Colonic mucosa (tissue), 4 donors: ENCODE measurements at regions not wholly inside any gene's neighbourhood (a gene's known extent, or its start where the extent isn't known, plus 50 kb on each side); places are given as distances from the start of the nearest gene placed in this dataset.

Source experiments
- DNase-seq: peaks from one replicate; pipeline ENCODE4 v3.0.0-alpha.2; 2020
- H3K27ac ChIP-seq: fragments of 200-600 bp; one replicate; pipeline ENCODE4 v1.8.0; 2021
- H3K27me3 ChIP-seq: fragments of 200-600 bp; one replicate; pipeline ENCODE4 v1.8.0; 2021
- H3K36me3 ChIP-seq: fragments of 200-600 bp; one replicate; pipeline ENCODE4 v1.8.0; 2021
- H3K4me1 ChIP-seq: fragments of 200-600 bp; one replicate; pipeline ENCODE4 v1.8.0; 2021; ENCODE audit warnings: mild to moderate bottlenecking
- H3K4me3 ChIP-seq: fragments of 200-600 bp; one replicate; pipeline ENCODE4 v1.8.0; 2021
- H3K9ac ChIP-seq, 2 donors: one replicate each; pipeline ENCODE4 v1.7.0; 2013; ENCODE audit warnings: control low read depth in 2 of 2, low read depth in 2 of 2, low read length in 2 of 2
- H3K9me3 ChIP-seq: fragments of 200-600 bp; one replicate; pipeline ENCODE4 v1.8.0; 2021
- intact Hi-C: fragments of 100-400 bp; cut with DNase I; formaldehyde crosslinking; loops from one replicate; pipeline ENCODE4 v1.14.1; 2022
- TF ChIP-seq, protein P1 (sequence below): fragments of 200-600 bp; IDR thresholded peaks from one replicate; pipeline ENCODE4 v1.8.0; 2022; ENCODE audit warnings: antibody characterized with exemption, mild to moderate bottlenecking
- donor health status: healthy.
- donor health status: DM: no; HTN: no; CAD: no.
- donor health status: DM: no; HTN: no; CAD: no.

- H3K27ac ChIP-seq: no peak overlapping the region
- no peak for DNase-seq
- no peak overlapping the region for H3K9ac ChIP-seq
- no peak overlapping the region for H3K4me3 ChIP-seq
- H3K9me3 ChIP-seq: no peaks in the 10 kb centered on the region
- H3K4me1 ChIP-seq: no peaks in the 10 kb centered on the region
- intact Hi-C loops: no loop called here
- no peaks in the 10 kb centered on the region for H3K27me3 ChIP-seq
- TF ChIP-seq, protein P1, sequence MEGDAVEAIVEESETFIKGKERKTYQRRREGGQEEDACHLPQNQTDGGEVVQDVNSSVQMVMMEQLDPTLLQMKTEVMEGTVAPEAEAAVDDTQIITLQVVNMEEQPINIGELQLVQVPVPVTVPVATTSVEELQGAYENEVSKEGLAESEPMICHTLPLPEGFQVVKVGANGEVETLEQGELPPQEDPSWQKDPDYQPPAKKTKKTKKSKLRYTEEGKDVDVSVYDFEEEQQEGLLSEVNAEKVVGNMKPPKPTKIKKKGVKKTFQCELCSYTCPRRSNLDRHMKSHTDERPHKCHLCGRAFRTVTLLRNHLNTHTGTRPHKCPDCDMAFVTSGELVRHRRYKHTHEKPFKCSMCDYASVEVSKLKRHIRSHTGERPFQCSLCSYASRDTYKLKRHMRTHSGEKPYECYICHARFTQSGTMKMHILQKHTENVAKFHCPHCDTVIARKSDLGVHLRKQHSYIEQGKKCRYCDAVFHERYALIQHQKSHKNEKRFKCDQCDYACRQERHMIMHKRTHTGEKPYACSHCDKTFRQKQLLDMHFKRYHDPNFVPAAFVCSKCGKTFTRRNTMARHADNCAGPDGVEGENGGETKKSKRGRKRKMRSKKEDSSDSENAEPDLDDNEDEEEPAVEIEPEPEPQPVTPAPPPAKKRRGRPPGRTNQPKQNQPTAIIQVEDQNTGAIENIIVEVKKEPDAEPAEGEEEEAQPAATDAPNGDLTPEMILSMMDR: no peak
- H3K36me3 ChIP-seq: no peaks in the 10 kb centered on the region
Observed at GRCh38 chr10:58898854-58899573, 277.4 kb upstream of the PHYHIPL start.

DNA sequence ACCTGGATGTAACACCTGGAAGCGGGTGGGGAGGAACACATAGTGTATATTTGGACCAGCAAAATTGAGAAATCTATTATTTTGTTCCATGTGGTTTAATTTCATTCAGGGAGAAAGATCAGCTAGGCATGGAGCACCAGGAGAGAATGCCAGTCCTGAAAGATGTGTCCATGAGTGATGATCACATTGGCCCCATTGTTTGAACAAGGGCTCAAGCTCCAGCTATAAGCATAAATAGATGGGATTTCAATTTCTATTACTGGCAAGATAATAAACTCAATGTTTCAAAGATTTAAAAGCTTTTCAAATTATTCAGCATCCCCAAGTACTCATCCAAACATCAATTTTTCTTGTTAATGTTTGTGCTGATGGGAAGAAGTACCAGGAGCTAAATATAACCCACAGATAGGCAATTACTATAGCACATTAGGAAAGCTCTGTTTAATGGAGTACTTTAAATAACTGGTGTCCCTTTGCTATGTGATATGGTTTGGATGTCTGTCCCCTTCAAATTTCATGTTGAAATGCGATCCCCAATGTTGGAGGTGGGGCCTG is 275.3 kb upstream of the PHYHIPL start:
- TF ChIP-seq, protein P1: no peak
- DNase-seq: no peak
- H3K36me3 ChIP-seq: no peaks in the 10 kb centered on the region
- no peak overlapping the region for H3K27ac ChIP-seq
- no peaks in the 10 kb centered on the region for H3K4me1 ChIP-seq
- no peaks in the 10 kb centered on the region for H3K27me3 ChIP-seq
- no peak overlapping the region for H3K9ac ChIP-seq
- no peaks in the 10 kb centered on the region for H3K9me3 ChIP-seq
- intact Hi-C loops: no loop called here
- no peak overlapping the region for H3K4me3 ChIP-seq

DNA sequence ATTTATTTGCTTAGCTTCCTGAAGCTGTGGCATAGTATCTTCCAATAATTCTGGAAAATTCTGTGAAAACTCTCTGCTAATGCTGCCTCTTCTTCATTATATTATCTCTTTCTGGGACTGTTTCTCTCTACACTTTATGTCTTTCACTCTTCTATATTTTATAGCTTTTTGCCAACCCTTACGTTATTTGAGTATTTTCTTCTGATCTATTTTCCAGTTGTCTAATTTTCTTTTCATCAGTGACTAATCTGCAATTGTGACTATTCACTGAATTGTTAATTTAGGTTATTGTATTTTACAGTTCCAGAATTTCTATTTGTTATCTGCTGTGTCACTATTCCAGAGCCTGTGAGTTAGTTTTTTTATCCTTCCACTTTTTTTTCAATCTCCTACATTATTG is 273.4 kb upstream of the PHYHIPL start:
- intact Hi-C loops: no loop called here
- Histone ChIP-seq H3K27me3 (no peaks in the 10 kb centered on the region), H3K4me3 (no peak overlapping the region), H3K36me3 (no peaks in the 10 kb centered on the region), H3K27ac (no peak overlapping the region), H3K9me3 (no peaks in the 10 kb centered on the region), H3K4me1 (no peaks in the 10 kb centered on the region), H3K9ac (no peak overlapping the region)
- TF ChIP-seq, protein P1: no peak
- DNase-seq: no peak

DNA sequence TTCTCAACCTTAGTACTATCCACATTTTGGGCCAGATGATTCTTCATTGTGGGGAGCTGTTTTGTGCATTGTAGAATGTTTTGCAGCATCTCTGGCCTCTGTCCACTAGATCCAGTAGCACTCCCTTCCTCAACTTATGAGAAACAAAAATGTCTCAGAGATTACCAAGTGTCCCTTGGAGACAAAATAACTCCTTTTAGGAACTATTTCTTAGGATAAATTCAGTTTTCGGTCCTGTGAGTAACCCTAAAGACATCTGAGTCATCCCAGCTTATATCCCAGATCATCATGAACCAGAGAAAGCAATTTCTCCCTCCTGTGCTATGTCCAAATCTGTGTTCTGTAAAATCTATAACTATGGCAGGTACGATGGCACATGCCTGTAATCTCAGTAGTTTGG is 266.6 kb upstream of the PHYHIPL start:
- Histone ChIP-seq H3K27ac (no peak overlapping the region), H3K4me1 (no peaks in the 10 kb centered on the region), H3K9me3 (no peaks in the 10 kb centered on the region), H3K27me3 (no peaks in the 10 kb centered on the region), H3K9ac (no peak overlapping the region), H3K4me3 (no peak overlapping the region), H3K36me3 (no peaks in the 10 kb centered on the region)
- intact Hi-C loops: no loop called here
- TF ChIP-seq, protein P1: no peak
- no peak for DNase-seq

DNA sequence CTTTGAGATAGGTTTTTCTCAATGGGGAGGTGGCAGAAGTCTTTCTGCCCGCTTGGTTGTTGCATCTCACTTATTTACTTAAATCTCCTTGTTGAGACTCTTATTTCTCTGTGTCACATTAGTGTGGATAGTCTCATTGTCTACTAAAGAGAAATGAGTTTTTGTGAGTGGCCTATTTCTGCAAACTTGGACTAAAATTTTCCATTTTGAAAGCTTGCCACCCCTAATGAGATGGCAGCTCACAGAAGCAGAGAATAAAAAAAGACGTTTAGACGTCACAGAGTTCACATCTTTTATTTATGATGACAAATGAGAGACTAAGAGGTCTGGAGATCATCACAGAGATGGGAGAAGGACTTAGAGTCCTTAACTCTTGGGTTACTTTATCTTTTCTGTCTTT is 262.7 kb upstream of the PHYHIPL start:
- no peaks in the 10 kb centered on the region for H3K36me3 ChIP-seq
- no peaks in the 10 kb centered on the region for H3K4me1 ChIP-seq
- intact Hi-C loops: no loop called here
- H3K4me3 ChIP-seq: no peak overlapping the region
- H3K27ac ChIP-seq: no peak overlapping the region
- H3K9ac ChIP-seq: no peak overlapping the region
- TF ChIP-seq, protein P1: no peak
- DNase-seq: no peak
- H3K9me3 ChIP-seq: no peaks in the 10 kb centered on the region
- no peaks in the 10 kb centered on the region for H3K27me3 ChIP-seq
